Cardiac muscle cell (in vitro differentiated cells and primary cell): ENCODE measurements at regions not wholly inside any gene's neighbourhood (a gene's known extent, or its start where the extent isn't known, plus 50 kb on each side); places are given as distances from the start of the nearest gene placed in this dataset.

Source experiments
- DNase-seq, 2 donors: peaks; one replicate each; pipeline versions ENCODE4 v3.0.0 to v3.0.0-alpha.2; 2010 to 2017; ENCODE audit warnings: low read depth in 1 of 2, low spot score in 1 of 2
- H3K27ac ChIP-seq: fragments of 200-600 bp; sonication (generic); 2 replicates; pipeline ENCODE4 v1.5.1; 2016
- H3K27me3 ChIP-seq: fragments of 200-600 bp; sonication (generic); 2 replicates; pipeline ENCODE4 v1.6.0; 2016; ENCODE audit warnings: control low read depth
- H3K36me3 ChIP-seq: fragments of 200-600 bp; sonication (generic); 2 replicates; pipeline ENCODE4 v1.5.1; 2016; ENCODE audit warnings: control low read depth
- H3K4me1 ChIP-seq: fragments of 200-600 bp; sonication (generic); 2 replicates; pipeline ENCODE4 v1.8.1; 2017; ENCODE audit warnings: low read depth, mild to moderate bottlenecking, mixed run types
- H3K4me3 ChIP-seq: fragments of 200-600 bp; sonication (generic); 2 replicates; pipeline ENCODE4 v1.5.1; 2016; ENCODE audit warnings: mild to moderate bottlenecking
- H3K9me3 ChIP-seq: fragments of 200-600 bp; sonication (generic); 2 replicates; pipeline ENCODE4 v1.5.1; 2017; ENCODE audit warnings: low read depth, mild to moderate bottlenecking, control low read depth
- CTCF ChIP-seq: IDR thresholded peaks from 2 replicates; pipeline ENCODE4 v1.5.1; 2012; ENCODE audit warnings: low read depth, mild to moderate bottlenecking, low read length

GRCh38 chr5:91906494-91906893 is 523.4 kb upstream of the ARRDC3 start:
- Histone ChIP-seq H3K4me1 (no peaks in the 10 kb centered on the region), H3K36me3 (no peaks in the 10 kb centered on the region), H3K27ac (no peak overlapping the region), H3K4me3 (no peak overlapping the region), H3K9me3 (no peaks in the 10 kb centered on the region), H3K27me3 (no peaks in the 10 kb centered on the region)
- DNase-seq = no peak
- no peak for TF ChIP-seq CTCF

GRCh38 chr5:91906027-91906426 is 522.9 kb upstream of the ARRDC3 start:
- no peak for DNase-seq
- Histone ChIP-seq H3K9me3 (no peaks in the 10 kb centered on the region), H3K27ac (no peak overlapping the region), H3K36me3 (no peaks in the 10 kb centered on the region), H3K27me3 (no peaks in the 10 kb centered on the region), H3K4me3 (no peak overlapping the region), H3K4me1 (no peaks in the 10 kb centered on the region)
- no peak for TF ChIP-seq CTCF

GRCh38 chr5:91898898-91899297 is 515.8 kb upstream of the ARRDC3 start:
- Histone ChIP-seq H3K4me1 (no peaks in the 10 kb centered on the region), H3K27me3 (no peaks in the 10 kb centered on the region), H3K9me3 (no peaks in the 10 kb centered on the region), H3K4me3 (no peak overlapping the region), H3K27ac (no peak overlapping the region), H3K36me3 (no peaks in the 10 kb centered on the region)
- DNase-seq = no peak
- TF ChIP-seq CTCF = no peak

GRCh38 chr5:91898019-91898418 is 514.9 kb upstream of the ARRDC3 start:
- DNase-seq = no peak
- H3K27me3 ChIP-seq = no peaks in the 10 kb centered on the region
- H3K36me3 ChIP-seq = no peaks in the 10 kb centered on the region
- no peaks in the 10 kb centered on the region for H3K9me3 ChIP-seq
- TF ChIP-seq CTCF = no peak
- H3K4me3 ChIP-seq = no peak overlapping the region
- H3K4me1 ChIP-seq = no peaks in the 10 kb centered on the region
- no peak overlapping the region for H3K27ac ChIP-seq

GRCh38 chr5:91888810-91889209 is 505.7 kb upstream of the ARRDC3 start:
- Histone ChIP-seq H3K36me3 (no peaks in the 10 kb centered on the region), H3K27ac (no peak overlapping the region), H3K4me1 (no peaks in the 10 kb centered on the region), H3K9me3 (no peaks in the 10 kb centered on the region), H3K27me3 (no peaks in the 10 kb centered on the region), H3K4me3 (no peak overlapping the region)
- no peak for TF ChIP-seq CTCF
- no peak for DNase-seq
